MV-4-11 (cell line): ENCODE measurements at regions not wholly inside any gene's neighbourhood (a gene's known extent, or its start where the extent isn't known, plus 50 kb on each side); places are given as distances from the start of the nearest gene placed in this dataset.
A peak's percentile ranks its signal among the peaks of the same experiment; 100 is the strongest.

ENCODE experiments used
- DNase-seq: peaks from one replicate; lab custom pipeline; 2025; lab: John Stamatoyannopoulos, UW

DNA sequence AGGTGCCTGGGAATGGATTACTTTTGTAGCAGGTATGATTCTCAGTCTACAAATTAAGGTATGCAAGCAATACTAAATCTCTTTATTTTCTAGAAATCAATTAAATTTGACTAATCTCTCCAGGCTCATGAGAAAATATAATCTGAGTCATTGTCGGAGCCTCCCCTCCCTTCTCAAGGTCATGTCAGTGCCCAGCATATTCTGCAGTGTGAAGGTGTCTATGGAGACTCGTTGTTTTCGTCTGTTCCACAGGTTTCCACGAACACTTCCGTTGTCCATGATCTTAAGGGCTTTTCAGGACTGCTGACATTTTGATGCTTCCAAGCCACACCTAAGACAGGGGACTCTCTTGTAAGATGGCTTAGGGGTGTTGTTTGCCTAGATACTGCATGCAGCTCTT, 56.6 kb upstream of the SCOC start:
- no peak for DNase-seq

DNA sequence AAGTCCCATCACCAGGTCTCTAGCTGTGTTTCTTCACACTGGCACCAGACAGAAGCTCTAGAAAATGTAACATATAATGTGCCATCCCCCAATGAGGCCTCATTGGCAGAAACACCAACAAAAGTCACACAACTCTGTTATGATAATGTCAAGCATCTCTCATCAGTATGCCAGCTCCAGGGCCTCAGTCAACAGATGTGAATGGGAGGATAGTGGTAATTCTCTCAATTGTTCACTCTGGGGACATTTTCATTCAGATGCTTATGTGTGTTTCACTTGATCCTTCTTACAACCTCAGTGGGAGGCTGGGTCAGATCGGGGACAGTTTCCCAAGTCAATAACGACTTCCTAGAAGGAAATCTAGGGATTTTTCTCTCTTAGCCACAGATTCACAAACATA, 57.5 kb upstream of the SCOC start:
- no peak for DNase-seq

DNA sequence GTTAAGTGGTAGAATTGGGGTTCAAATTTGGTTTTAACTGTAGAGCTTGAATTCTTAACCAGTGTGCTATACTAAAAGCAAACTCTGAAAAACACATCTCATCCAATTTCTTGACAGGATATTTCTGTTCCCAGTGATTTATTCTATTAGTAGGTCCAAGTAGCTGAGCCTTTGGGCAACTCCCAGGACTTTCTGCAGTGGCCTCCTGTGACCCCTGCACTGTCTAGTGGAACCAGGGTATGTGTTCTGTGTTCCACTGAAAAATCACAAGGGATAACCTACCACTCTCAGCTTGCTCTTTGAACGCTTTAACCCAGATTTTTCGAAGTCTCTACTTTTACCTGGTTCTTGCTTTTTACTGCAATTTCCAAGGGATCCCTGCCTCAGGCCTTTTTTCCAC, 58.0 kb upstream of the SCOC start:
- no peak for DNase-seq

DNA sequence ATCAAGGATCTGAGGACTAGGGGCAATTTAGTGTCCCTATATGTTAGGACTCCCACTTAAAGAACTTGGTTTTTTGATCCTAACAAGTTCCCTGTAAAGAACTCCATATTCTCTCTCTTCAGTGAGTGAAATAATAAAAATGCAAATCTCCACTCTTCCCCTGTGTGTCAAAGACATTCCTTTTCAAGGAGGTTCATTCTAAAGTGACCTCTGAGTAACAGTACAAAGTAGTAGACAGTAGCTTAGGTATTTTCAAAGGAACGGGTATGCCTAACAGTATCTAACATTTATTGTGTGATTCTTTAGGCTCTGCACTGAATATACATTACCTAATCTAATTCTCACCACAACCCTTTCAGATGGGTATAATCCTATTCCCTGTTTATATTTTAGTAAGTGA, 58.4 kb upstream of the SCOC start:
- DNase-seq: no peak

DNA sequence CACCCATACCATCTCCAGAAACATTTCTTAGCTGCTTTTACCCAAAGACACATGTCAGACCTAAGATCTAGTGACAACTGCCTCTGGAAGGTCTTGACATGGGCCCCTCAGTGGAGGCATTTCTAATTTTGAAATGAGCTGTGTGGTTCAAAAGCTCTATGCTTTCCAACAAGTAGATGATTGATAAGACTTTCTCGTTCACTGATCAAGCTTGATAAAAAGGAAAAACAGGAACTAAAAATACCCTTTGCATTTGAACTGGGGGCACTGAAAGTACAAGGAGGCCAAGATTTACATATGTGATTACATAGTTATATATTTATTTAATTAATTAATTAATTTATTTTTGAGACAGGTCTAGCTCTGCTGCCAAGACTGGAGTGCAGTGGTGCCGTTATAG, 61.3 kb upstream of the SCOC start:
- no peak for DNase-seq

DNA sequence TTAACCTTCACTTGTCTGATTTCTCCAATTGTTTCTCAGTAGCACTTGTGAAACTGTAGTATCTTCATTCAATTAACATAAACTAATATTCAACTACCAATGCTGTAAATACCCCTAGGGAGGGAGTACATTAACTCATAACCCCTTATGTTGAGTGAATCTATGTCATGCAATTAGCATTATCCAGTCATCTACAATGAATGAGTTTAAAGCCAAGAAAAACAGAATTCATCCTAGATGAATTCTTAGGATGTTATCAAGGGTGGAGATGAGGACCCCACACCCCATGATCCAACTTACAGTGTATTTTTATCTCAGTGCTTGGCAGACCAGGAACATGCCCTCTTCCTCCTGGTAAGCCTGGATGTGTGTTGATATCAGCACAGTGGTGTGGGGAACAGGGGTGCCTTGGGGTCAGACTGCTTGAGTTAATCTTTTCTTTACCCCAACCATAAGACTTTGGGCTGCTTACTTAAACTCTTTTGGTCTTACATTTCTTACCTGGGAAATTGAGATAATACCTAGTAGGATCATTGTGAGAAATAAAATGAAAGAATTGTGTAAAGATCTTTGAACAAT, 62.1 kb upstream of the SCOC start:
- no peak for DNase-seq

DNA sequence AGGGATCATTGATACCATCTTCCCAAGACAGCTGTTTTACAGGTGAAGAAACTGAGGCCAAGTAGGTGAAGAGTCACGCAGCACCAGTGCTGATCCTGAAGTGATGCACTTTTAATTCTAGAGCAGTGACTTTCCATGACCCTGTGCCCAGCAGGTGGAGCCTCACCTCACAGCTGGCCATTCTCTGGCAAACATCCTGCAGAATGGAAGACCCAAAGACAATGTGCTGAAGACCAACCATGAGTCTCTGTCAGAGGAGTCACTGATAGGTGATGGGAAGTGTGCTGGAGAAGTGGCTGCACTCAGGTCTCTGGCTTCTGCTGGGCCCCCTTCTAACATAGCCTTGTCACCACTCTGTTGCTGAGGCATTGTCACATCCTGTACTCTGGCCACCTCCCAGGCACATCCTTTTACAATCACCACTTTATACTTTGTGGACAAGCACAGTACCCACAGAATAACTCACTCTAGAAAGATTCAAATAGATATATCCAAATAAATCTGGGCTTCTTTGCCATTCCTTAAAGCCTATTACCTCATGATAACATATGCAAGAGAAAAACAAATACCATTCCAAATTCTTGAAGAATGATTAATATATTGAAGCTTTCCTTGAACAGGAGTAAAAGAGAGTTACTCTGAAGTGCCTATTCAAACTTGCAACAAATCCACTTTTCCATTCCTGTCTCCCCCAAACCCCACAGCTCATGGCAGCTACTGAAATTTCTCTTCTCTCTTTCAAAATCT, 64.1 kb upstream of the SCOC start:
- no peak for DNase-seq

DNA sequence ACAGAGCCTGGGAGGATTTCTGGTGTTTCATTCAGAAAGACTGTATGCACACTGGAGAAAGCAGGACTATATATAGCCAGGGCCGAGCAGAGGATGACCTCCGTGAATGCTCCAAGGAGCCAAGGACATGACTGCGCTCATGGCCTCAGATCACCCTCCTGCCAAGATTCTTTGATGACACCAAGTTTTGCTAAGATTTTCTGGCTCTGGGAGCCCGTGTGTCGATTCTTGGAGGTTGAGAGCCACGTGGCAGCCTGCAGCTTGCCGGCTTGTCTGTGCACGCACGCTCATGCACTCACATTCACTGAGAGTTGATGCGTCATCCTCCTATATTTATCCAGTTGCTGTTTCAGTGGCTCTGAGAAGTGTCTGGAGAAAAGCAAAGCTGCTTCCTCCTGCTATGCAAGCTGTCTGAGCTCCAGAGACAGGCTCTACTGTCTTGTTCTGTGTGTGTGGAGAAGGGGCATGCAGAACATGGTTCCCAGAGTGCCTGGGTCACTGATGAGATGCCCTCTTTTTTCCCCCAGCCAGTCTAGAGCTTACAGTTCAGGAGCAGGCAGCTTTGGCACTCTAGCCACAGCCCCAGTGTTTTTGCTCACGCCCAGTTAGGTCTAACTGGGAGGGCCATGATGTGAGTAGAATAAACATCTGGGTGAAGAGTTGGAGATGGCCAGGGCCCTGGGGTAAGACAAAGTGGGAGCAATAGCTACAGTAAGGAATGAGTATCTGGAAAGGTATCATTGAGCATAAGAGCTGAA, 64.9 kb upstream of the SCOC start:
- DNase-seq: peak; percentile 88

DNA sequence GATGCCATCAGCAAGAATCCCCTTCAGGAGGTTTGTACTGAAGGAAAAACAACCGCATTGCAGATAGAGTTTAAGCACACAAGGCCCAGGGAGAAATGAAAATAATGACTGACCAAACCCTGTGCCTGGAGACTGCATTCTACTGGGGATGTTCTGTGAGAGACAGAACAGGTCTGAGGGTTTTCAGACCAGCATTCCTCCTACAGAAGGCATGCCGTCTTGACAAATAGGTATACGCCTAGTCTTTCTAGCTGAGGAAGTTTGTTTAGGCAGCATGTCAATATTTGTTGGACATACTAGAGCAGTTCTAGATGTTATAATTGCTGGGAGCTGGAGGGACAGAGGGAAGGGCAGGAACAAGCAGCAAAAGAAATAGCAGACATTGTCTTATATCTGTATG, 68.4 kb upstream of the SCOC start:
- no peak for DNase-seq

DNA sequence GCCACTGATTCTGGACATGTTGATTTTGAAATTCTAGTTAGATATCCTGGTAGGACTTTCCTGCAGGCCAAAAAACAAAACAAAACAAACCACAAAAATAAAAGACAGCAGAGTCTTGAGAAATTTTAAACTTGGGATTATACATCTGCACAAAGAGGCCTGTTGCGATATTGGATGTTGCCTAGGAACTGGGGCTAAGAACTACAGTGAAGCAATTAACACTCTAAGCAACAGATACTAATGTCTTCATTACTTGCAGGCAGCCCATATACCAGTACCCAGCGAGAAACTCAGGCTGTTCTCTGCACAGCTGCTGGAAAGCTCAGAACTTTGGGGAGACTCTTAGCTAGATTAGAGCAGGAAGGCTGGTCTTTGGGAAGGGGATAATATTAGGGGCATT, 69.1 kb upstream of the SCOC start:
- peak; percentile 66 for DNase-seq

DNA sequence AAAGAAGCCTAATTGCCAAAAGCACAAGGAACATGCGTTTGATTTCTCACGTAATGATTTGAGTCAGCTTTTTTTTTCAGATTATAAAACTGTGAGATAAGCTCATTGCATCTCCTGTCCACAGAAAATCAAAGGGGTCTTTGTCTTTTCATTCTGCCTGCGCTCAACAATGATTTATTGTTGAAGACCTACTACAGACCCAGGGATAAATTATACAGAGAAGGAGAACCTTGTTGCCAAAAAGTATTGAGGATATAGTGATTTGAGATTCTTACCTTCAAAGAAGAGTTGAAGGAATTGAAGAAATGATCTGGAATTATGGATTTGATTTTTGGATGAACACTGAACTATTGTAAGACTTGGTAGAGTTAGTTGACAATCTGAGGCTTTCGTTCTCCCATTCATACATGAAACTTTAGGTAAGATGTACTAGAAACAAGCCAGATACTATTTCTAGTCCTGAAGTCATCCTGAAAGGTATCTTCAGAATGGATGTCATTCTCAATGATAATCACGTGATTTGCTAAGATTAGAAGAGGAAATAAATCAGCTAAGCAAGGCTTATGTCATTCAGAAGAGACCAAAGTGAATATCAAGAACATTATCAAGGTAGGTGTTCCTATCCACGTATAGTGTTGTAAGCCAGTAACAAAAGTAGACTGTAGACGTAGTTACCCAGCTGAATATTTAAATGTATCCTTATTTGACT, 71.1 kb upstream of the SCOC start:
- DNase-seq: no peak

DNA sequence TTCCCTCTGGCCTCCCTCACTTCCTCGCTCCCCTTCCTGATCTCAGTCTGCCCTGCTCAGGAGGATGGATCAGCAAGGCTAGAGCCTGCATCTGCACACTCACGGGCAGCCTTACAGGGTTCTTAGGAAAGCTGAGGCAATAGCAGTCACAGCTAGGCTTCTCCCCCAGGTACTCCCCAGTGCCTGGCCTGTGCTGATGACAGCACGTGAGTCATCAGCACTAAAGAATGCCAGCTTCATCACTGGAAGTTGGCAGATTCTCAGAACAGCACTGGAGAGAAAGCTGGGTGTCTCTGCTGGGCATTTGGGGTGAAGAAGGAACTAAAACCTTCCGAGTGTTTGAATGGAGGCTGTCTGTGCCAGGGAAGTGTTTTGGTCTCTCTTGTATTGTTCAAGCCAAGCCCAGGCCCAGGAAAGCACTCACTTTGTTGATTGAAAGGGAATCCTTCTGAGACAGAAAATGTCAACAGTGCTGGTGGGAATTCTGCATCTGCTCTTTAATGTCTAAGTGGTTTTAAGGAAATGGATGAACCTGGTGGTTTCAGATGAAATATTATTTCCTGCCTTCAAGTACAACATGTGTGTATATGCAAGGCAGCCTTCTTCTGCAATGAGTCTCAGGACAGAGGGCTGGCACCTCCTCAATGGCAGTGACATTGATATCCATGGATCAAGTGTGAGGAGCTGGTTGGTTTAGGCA, 73.0 kb upstream of the SCOC start:
- DNase-seq: peak; percentile 37

DNA sequence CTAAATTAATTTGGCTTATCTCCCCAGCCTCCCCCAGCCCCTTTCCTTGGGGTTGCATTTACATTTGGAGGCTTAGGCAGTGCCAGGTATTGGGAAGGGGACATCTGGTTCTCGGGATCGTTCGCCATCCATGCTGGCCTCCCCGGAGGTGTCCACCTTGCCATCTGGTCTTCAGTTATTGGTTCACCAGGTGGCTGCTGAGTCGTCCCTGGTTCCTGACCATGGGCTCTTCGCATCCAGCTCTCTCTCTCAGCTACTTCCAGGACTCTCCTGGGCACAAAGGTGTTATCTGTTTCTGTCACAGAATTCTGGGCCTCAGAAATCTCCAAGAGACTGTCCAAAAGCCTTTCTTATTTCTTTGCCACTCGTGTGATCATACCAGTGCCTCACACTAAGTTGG, 75.4 kb upstream of the SCOC start:
- DNase-seq: no peak

DNA sequence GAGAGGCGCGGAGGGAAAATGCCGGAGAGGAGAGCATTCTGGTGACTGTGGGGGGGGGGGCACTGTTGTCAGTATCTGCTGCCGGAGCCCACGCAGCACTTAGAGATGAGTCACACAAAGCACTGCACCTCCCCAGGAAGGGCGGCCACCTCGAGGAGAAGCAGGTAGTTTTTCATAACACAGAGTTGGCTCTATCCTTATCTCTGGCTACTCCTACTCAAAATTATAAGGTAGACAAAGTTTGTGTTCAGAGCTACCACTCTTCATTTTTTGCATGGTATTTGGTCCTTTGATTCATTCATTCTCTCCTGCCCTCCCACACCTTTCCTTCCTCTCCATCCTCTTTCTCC, 76.2 kb upstream of the SCOC start:
- DNase-seq: no peak

DNA sequence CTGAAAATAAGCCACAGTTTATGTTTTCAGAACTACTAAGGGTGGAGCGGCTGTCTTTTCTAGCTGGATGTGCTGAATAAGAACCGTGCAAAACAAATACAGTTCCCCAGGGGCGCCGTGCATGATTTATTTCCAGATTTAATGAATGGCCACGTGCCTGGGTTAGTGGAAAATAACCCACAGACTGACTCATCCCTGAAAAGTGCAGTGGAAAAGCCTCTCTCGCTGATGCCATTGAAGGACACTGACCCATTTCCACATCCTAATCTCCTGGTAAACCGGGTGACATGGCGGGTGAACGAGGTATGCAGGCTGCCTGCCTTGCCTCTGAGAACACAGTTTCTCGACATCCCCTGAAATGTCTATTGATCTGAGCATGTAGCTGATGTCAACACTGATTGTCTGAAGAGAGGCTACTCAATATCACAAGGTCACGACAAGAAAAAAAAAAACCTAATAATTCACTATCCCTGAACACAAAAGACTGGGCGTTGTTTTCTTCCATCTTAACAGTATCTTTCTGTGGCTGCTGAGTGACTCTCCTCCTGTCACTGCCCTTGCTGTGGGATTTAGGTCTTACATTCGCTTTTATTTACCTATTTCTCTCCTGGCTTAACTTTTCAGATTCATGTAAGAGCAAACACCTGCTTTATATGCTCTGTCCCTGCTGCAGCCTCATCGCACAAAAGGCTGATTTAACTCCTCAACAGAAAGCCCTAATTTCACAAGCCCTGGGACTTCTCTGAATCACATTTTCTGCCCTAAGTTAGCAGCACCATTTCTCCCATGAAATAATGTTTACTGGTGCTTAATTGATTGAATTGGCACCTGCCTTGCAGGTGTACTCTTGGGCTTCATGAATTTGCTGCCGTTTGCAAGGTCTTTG, 76.9 kb upstream of the SCOC start:
- peak; percentile 1 for DNase-seq

DNA sequence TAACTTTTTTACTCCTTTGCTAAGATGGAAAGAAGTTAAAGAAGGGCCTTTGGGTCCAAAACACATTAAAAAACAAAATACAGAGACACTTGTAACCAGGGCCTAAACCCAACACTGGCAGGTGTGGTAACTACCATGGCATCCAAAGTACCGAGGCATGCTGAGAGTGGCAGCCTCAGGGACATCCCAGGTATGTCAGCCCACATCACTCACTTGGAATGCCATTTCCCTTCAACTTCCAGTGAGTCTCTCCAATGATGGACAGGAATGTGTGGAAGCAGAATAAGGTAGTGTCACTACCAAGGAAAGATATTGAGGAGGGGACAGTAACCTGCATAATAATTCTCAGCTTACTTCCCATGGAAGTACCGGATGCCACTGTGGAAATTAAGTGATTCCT, 79.5 kb upstream of the SCOC start:
- no peak for DNase-seq

DNA sequence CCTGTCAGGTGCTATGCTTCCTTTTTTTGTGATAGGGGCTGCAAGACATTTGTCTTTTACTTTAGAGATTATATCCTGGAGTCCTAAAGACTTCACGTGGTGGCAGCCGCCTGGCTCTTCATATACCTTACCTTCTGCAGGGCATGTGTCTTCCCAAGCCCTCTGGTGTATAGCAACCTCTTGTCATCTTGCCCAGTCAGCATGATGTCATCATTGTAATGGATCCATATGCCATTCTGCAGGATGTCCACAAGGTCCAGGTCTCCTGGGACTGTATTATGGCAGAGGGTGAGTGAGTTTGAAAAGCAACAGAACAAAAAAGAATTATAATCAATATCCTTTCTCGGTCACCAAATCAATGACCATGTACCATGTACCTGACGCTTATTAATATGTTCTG, 82.2 kb upstream of the SCOC start:
- DNase-seq: no peak

DNA sequence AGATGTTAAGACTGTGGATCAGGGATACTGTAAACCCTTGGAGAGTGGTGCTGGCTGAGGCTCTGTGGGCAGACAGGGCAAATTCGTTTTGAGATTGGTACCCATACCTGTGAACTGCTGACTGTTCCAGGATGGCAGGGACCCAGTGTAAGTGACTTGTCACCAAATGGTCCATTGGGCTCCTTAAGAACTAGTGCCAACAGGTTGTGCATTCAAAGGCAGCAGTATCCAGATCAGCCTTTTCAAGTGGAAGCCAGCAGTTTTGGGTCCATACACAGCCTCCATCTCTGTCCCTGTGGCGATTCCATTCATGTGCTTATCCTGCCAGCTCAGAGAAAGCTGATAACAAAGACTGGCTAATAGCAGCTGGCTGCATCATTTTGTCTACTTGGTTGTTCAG, 84.0 kb upstream of the SCOC start:
- no peak for DNase-seq

DNA sequence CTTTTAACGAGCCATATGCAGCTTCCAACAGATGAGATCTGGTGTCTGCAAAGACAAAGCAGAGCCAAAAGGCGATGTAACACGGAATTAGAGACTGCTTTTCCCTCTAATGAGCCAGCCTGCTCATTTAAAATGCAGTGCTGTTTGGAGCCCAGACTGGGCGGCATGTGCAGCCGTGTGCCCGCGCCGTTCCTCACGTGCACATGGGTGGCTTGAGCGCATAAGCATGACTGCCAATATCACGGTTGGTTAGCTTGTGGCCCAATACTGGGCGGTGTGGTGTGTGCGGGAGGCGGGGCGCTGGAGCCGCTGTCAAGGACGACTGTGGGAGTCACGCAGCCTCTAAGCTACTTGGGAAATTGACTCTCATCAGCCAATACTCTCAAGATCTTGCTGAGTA, 87.0 kb upstream of the SCOC start:
- peak; percentile 3 for DNase-seq

DNA sequence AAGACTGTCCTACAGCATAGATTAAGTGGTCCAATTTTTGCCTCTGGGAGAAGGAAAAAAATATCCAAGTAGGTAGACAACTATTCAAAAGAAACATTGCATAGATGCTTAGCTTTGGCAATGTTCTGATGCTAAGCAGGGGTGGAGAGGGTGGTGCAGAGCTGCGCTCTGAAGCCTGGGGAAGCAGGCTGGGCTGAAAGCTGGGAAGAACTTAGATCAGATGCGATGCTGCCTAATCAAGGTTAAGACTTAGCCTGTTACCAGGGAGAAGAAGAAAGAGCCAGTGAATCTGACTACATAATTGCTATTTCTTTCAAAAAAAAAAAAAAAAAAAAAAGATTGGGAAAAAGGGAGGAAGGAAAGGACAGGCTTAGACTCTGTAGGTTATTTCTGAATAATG, 89.0 kb upstream of the SCOC start:
- no peak for DNase-seq

DNA sequence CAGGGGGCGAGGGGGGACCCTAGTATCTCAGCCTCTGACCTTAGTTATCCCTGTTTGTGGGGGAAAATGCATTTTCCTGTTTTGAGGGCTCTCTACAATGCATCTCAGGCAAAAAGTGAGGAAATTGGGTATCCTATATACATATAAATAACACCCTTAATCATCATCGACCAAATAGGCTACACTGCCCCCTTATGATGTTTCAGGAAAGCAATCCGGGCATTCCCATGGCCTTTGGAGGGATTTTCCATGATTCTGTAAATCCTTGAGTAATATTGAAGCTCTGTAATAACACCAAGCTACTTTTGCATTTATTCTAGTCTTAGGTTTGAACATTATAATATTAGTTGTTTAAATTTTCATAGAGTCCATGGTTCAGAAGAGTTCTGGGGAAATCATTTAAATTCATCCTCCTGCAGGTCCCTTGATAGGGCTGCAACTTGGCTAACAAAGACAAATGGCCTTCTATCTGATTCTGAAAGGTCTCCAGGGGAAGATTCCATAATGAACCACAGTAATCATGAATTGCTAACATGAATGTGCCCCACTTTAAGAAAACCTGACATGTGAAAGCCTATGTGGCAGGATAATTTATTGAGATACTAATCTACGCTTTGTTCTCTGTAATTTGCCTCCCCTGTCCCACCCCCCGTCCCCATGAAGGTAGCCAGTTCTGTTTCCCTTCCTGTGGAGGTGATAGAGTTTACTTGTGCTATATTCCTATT, 91.5 kb upstream of the SCOC start:
- DNase-seq: no peak
